CD14-positive monocyte (primary cell): ENCODE measurements at regions not wholly inside any gene's neighbourhood (a gene's known extent, or its start where the extent isn't known, plus 50 kb on each side); places are given as distances from the start of the nearest gene placed in this dataset.

Experiments used
- DNase-seq, 3 donors: peaks; one replicate each; pipeline ENCODE4 v3.0.0-alpha.2; 2011 to 2022
- H2AFZ ChIP-seq: 2 replicates; pipeline ENCODE4 v1.6.0; 2012; ENCODE audit warnings: mild to moderate bottlenecking, low read depth, low read length, inconsistent platforms; ENCODE audit not compliant: insufficient read depth, poor library complexity, severe bottlenecking
- H3K27ac ChIP-seq, 2 donors: 1 replicate in 1 of 2; 2 replicates in 1 of 2; pipeline ENCODE4 v1.5.1; 2012 to 2013; ENCODE audit warnings: low read length in 2 of 2, control low read depth in 1 of 2, inconsistent platforms in 1 of 2, low read depth in 1 of 2, mild to moderate bottlenecking in 1 of 2
- H3K27me3 ChIP-seq, 2 donors: one replicate each; pipeline versions ENCODE4 v1.6.0 to v1.6.1; 2011 to 2013; ENCODE audit warnings: low read length in 2 of 2; ENCODE audit not compliant: control insufficient read depth in 2 of 2, insufficient read depth in 2 of 2
- H3K36me3 ChIP-seq, 2 donors: replicated peaks in 1 of 2; 1 replicate in 1 of 2; 2 replicates in 1 of 2; pipeline versions ENCODE4 v1.5.1 to v1.6.1; 2012 to 2013; ENCODE audit warnings: low read length in 2 of 2, control low read depth in 1 of 2, inconsistent platforms in 1 of 2, mild to moderate bottlenecking in 1 of 2; ENCODE audit not compliant: insufficient read depth in 2 of 2, control insufficient read depth in 1 of 2
- H3K4me1 ChIP-seq, 2 donors: 1 replicate in 1 of 2; 2 replicates in 1 of 2; pipeline versions ENCODE4 v1.5.1 to v1.6.1; 2012 to 2013; ENCODE audit warnings: low read length in 2 of 2, control low read depth in 1 of 2, inconsistent platforms in 1 of 2, mild to moderate bottlenecking in 1 of 2, moderate library complexity in 1 of 2; ENCODE audit not compliant: insufficient read depth in 2 of 2, control insufficient read depth in 1 of 2
- H3K4me2 ChIP-seq: replicated peaks from 2 replicates; pipeline ENCODE3; 2012; ENCODE audit warnings: low read length, moderate library complexity, mild to moderate bottlenecking; ENCODE audit not compliant: poor library complexity, severe bottlenecking; ENCODE audit errors: extremely low read depth
- H3K4me3 ChIP-seq, 3 experiments: fragments of 200-600 bp in 1 of 3; sonication (generic) in 1 of 3; replicated peaks in 1 of 3; 1 replicate in 2 of 3; 2 replicates in 1 of 3; pipeline ENCODE4 v1.5.1; 2011 to 2013; ENCODE audit warnings: low read length in 3 of 3, mild to moderate bottlenecking in 3 of 3, control low read depth in 2 of 3, low read depth in 2 of 3, inconsistent platforms in 1 of 3, moderate library complexity in 1 of 3
- H3K79me2 ChIP-seq: 2 replicates; pipeline ENCODE4 v1.6.0; 2012; ENCODE audit warnings: mild to moderate bottlenecking, control low read depth, inconsistent platforms, low read length, moderate library complexity; ENCODE audit not compliant: insufficient read depth
- H3K9ac ChIP-seq: 2 replicates; pipeline ENCODE4 v1.6.0; 2017; ENCODE audit warnings: low read length, mild to moderate bottlenecking; ENCODE audit not compliant: insufficient read depth, poor library complexity, severe bottlenecking
- H3K9me3 ChIP-seq, 2 donors: replicated peaks in 1 of 2; 1 replicate in 1 of 2; 2 replicates in 1 of 2; pipeline versions ENCODE4 v1.5.1 to v1.6.1; 2012 to 2013; ENCODE audit warnings: low read length in 2 of 2, control low read depth in 1 of 2; ENCODE audit not compliant: control insufficient read depth in 1 of 2, insufficient read depth in 1 of 2
- H4K20me1 ChIP-seq: 2 replicates; pipeline ENCODE4 v1.6.0; 2012; ENCODE audit warnings: mild to moderate bottlenecking, low read length, control low read depth, moderate library complexity; ENCODE audit not compliant: insufficient read depth
- H3K27ac Mint-ChIP-seq, 7 donors: one replicate each; pipeline ENCODE4 v1.8.0; 2020; ENCODE audit warnings: mild to moderate bottlenecking in 7 of 7, mixed read lengths in 7 of 7, moderate library complexity in 6 of 7, inconsistent platforms in 2 of 7
- H3K27me3 Mint-ChIP-seq, 3 donors: one replicate each; pipeline ENCODE4 v1.8.0; 2021 to 2022; ENCODE audit warnings: low read depth in 3 of 3, mild to moderate bottlenecking in 3 of 3, mixed read lengths in 3 of 3, moderate library complexity in 3 of 3, inconsistent platforms in 1 of 3
- H3K36me3 Mint-ChIP-seq, 2 donors: one replicate each; pipeline ENCODE4 v1.8.0; 2020; ENCODE audit warnings: mixed read lengths in 2 of 2, inconsistent platforms in 1 of 2, mild to moderate bottlenecking in 1 of 2
- H3K4me1 Mint-ChIP-seq: one replicate; pipeline ENCODE4 v1.8.0; 2020; ENCODE audit warnings: mild to moderate bottlenecking, mixed read lengths
- H3K4me3 Mint-ChIP-seq, 2 donors: one replicate each; pipeline ENCODE4 v1.8.0; 2020; ENCODE audit warnings: mild to moderate bottlenecking in 2 of 2, mixed read lengths in 2 of 2, moderate library complexity in 1 of 2
- H3K9me3 Mint-ChIP-seq, 7 donors: one replicate each; pipeline ENCODE4 v1.8.0; 2020 to 2022; ENCODE audit warnings: mixed read lengths in 7 of 7, mild to moderate bottlenecking in 6 of 7, moderate library complexity in 6 of 7, inconsistent platforms in 2 of 7
- CTCF ChIP-seq: fragments of 200-600 bp; IDR thresholded peaks from one replicate; pipeline ENCODE4 v1.8.0; 2022; ENCODE audit warnings: antibody characterized with exemption, mild to moderate bottlenecking
- WGBS: methylation state at CpG from one replicate; pipeline ENCODE4 v1.1.5; 2013; ENCODE audit warnings: missing lambda C conversion rate; ENCODE audit not compliant: insufficient coverage; 5-methylcytosine and 5-hydroxymethylcytosine counted together
- intact Hi-C, 2 donors: fragments of 100-400 bp; cut with micrococcal nuclease; formaldehyde crosslinking; loops; one replicate each; pipeline versions ENCODE4 v1.15.0 to v1.15.1; 2023

DNA sequence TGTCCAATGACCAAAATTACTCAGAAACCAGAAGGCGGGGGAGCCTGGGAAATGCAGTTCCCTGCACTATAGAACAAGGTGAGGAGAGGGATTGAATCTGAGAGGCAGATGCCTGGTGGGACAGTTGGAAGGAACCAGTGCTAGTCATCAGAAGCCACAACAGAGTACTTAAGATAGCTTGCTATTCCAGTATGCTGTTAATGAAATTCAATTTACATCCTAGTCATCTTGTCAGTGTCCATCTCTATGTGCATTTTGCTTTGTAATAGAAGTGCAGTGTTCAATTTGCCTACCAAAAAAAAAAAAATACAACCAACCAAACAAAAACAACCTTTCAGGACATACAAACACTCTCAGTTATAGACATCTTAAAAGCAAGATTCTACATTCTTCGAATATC, 679.1 kb upstream of the CPEB2 start:
- Histone ChIP-seq H3K4me2 (no peak overlapping the region), H3K79me2 (no peaks in the 10 kb centered on the region), H3K9me3 (peaks cover 4 to 6% of the 10 kb centered on the region in 2 donors), H2AFZ (no peak overlapping the region), H3K36me3 (no peaks in the 10 kb centered on the region), H3K4me1 (no peaks in the 10 kb centered on the region), H4K20me1 (no peaks in the 10 kb centered on the region), H3K9ac (no peak overlapping the region), H3K4me3 (no peak overlapping the region), H3K27me3 (no peaks in the 10 kb centered on the region), H3K27ac (no peak overlapping the region)
- no peak for DNase-seq
- Mint-ChIP-seq H3K27ac (no peak overlapping the region), H3K36me3 (no peaks in the 10 kb centered on the region), H3K9me3 (peaks cover 0 to 8% (median 2%) of the 10 kb centered on the region in 7 donors), H3K4me3 (no peak overlapping the region), H3K4me1 (no peaks in the 10 kb centered on the region), H3K27me3 (peaks cover 0 to 1% (median 0%) of the 10 kb centered on the region in 3 donors)
- WGBS, result 100% methylated on average over 1 of the region's 2 CpGs
- TF ChIP-seq CTCF, result no peak
- intact Hi-C loops, result no loop called here

GRCh38 chr4:14329228-14329627, 673.1 kb upstream of the CPEB2 start:
- Mint-ChIP-seq H3K27me3 (no peaks in the 10 kb centered on the region), H3K36me3 (no peaks in the 10 kb centered on the region), H3K9me3 (peaks cover 0 to 9% (median 3%) of the 10 kb centered on the region in 7 donors), H3K27ac (no peak overlapping the region), H3K4me1 (no peaks in the 10 kb centered on the region), H3K4me3 (no peak overlapping the region)
- Histone ChIP-seq H3K27ac (no peak overlapping the region), H3K36me3 (no peaks in the 10 kb centered on the region), H3K4me1 (no peaks in the 10 kb centered on the region), H3K79me2 (no peaks in the 10 kb centered on the region), H3K27me3 (no peaks in the 10 kb centered on the region), H3K9ac (no peak overlapping the region), H3K9me3 (peaks cover 4 to 7% of the 10 kb centered on the region in 2 donors), H2AFZ (no peak overlapping the region), H4K20me1 (no peaks in the 10 kb centered on the region), H3K4me2 (no peak overlapping the region), H3K4me3 (no peak overlapping the region)
- no CpG with 5 or more reads among the region's 1 CpG for WGBS
- intact Hi-C loops, result no loop called here
- TF ChIP-seq CTCF, result no peak
- DNase-seq, result no peak
